HG03575 (cell line): ENCODE measurements at regions not wholly inside any gene's neighbourhood (a gene's known extent, or its start where the extent isn't known, plus 50 kb on each side); places are given as distances from the start of the nearest gene placed in this dataset.

Experiments
- ATAC-seq: cut with Tn5 transposase; IDR thresholded peaks from one replicate; pipeline ENCODE4 v1.9.1; 2021; ENCODE audit not compliant: unreplicated experiment, insufficient number of reproducible peaks, low FRiP score; ENCODE audit errors: extremely low read depth

- ATAC-seq, result peak; percentile 50
These were observed 305.9 kb downstream of the IDS start for GRCh38 chrX:149198980-149199732.

DNA sequence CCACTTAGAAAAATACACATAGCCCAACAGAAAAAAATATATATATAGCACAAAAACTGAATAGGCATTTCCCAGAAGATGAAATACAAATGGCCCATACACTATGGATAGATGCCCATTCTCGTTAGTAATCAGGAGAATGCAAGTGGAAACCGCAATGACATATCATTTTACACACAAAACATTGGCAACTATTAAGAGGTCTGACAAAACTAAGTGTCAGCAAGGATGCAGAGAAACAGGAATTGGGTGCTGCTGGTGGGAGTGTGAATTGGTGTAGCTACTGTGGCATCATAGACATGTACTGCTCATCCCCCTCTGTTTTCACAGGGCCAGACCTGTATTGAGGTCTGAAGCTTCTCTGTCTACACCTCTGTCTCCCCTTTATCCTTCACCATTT, 320.0 kb downstream of the IDS start:
- no peak for ATAC-seq

GRCh38 chrX:149161435-149162088, 343.5 kb downstream of the IDS start:
- no peak for ATAC-seq

GRCh38 chrX:149157976-149158375, 347.1 kb downstream of the IDS start:
- ATAC-seq, result no peak

DNA sequence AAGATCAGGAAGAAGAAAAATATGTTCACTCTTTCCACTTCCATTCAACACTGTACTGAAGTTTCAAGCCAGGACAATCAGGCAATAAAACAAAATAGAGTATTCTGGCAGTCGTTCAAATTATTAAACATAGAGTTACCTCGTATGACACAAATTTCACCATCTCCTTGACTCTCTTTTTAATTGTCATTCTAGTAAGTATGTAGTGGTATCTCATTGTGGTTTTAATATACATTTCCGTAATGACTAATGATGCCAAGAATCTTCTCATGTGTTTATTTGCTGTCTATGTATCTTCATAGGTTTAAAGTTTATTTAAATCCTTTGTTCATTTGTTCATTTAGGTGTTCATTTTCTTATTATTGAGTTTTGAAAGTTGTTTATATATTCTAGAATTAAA, 352.2 kb downstream of the IDS start:
- no peak for ATAC-seq

- ATAC-seq, result no peak
These were observed 353.0 kb downstream of the IDS start for GRCh38 chrX:149151805-149152757.

DNA sequence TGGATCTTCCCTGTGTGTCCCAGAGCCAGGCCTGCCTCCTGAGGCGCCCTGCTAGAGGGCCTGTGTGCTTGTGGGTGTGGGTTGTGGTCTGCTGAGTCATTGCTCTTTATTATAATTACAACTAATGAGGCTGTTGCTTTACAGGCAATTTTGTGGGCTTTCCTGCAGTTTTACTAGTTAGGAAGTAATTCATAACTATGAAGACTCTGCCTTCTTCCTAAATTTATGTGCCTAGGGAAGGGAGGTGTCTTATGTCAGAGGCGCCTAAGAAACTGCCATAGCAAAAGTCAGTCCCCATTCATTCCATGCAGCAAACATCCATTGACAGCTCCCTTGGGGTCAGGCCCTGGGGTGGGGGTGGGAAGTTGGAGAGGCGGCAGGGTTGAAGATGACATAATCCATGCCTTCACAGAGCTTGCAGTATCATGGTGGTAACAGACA, 359.2 kb downstream of the IDS start:
- ATAC-seq, result no peak

- ATAC-seq, result no peak
These were observed 373.3 kb downstream of the IDS start for GRCh38 chrX:149131774-149132173.

DNA sequence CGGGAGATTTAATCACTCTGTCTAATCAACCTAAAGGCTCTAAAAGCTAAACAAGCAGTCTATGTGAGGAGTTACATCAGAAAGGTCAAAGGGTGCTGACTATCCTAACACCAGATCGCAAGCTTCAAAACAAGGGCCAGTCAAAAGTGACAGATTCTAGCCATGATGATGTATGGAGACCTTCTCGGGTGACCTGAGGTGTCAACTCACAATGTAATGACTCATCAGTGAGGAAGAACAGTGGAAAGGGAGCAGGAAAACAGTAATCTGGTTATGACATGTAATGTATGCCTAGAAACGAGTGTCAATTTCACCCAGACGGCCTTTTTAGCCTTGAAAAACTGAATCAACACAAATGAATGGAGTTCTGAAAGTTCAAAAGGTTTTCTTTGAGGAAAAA, 375.3 kb downstream of the IDS start:
- ATAC-seq, result no peak

GRCh38 chrX:149124526-149125108, 380.5 kb downstream of the IDS start:
- ATAC-seq, result no peak

DNA sequence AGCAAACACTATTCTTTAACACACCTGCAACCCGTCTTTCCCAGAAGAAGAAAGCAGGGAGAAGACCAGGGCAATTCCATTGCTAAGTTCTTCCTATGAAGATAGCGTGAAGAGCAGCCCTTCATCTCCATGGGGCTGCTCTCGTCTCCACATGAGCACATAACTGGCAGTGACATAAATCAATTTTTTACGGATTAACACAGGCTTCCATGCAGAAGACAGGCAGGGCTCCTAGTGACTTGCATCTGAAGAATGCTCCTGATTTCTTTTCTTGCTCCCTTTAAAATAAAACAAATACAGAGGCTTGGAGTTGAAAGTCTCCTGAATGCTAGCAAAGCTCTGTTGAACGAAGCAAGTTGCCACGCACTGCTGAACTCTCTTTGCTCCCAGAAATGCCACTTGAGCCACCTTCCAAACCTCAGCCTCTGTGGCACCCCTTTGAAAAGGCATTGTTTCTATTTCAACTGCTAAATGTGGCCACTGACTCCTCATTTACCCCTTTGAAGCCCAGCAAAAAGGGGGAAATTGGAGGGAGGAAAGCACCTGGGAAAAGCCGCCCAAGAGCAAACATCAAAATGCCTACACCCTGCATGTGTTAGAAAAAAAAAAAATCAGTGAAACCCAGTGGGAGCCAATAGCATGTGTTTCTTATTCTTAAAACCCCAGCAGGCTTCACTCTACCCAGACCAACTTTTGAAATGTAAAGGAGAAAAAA, 383.7 kb downstream of the IDS start:
- no peak for ATAC-seq

GRCh38 chrX:149120459-149120858, 384.6 kb downstream of the IDS start:
- ATAC-seq, result no peak

DNA sequence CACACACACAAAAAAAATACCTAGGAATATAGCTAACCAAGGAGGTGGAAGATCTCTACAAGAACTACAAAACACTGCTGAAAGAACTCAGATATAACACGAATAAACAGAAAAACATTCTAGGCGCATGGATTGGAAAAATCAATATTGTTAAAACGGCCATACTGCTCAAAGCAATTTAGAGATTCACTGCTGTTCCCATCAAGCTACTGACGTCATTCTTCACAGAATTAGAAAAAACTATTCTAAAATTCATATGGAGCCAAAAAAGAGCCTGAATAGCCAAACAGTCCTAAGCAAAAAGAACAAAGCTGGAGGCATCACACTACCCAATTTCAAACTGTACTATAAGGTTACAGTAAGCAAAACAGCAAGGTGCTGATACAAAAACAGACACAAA, 390.2 kb downstream of the IDS start:
- ATAC-seq, result no peak

DNA sequence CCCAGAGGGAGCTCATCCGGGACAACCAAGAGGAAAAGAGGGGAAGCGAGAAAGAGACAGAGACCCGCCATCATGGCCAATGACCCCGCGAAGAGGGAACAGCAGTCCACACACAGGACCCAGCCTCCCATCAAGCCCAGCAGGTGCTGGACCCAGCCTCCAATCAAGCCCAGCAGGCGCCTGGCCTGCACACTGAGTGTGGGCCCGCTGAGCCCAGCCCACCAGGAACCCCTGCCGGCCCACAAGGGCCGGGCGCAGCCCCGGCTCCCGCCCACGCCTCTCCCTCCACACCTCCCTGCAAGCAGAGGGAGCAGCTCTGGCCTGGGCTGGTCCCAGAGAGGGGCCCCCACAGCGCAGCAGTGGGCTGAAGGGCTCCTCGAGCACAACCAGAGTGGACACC, 391.1 kb downstream of the IDS start:
- no peak for ATAC-seq

DNA sequence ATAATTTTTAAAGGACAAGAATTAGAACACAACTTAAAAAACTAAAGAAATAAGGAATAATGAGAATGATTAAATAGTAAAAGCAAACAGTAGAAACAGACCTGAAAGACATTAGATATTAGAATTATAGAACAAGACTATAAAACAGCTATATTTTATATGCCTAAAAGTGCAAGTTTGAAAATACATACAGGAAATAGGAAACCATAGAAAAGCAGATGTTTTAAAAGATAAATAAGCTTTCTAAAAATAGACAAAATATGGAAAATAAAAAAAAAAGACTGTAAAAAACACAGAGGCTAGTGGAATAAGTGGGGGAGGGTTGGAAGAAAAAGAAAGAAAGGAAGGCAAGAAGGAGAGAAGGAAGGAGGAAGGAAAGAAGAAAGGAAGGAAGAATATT, 407.3 kb downstream of the IDS start:
- ATAC-seq, result no peak

- no peak for ATAC-seq
These were observed 412.9 kb downstream of the IDS start for GRCh38 chrX:149092179-149092578.

GRCh38 chrX:149079805-149080406, 425.2 kb downstream of the IDS start:
- ATAC-seq, result no peak

DNA sequence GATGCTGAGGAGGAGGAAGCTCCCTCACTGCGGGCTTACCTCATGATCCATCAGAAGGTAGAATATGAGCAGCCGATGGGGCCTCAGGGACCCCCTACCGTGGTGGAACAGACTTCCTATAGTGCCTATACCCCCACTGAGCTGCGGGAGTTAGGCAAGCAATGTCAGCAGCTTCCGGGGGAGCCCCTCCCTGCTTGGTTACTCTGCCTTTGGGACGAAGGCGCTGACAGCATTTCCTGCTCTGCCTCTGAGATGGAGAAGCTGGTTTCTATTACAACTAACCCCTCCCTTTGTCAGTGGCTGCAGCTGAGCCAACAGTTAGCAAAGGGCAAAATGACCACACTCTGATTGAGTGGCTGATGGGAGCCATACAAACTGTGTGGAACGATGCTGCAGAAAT, 430.7 kb downstream of the IDS start:
- no peak for ATAC-seq
